ENCODE measurements at regions not wholly inside any gene's neighbourhood (a gene's known extent, or its start where the extent isn't known, plus 50 kb on each side); places are given as distances from the start of the nearest gene placed in this dataset.

DNA sequence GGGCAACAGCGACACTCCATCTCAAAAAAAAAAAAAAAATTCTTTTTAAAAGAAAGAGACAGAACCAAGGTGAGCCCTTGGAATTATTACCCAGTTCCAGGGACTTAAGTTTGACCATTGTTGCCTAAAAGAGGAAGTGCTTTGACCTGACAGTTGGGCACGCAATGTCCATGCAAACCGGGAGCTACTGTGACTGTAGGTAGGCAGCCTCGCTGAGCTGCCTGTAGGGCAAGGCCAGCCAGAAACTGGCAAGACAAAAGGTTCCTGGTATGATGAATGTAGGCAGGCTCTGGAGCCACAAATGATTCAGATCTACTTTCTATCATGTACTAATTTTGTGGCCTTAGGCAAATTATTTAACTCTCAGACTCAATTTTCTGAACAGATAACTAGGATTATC, 334.8 kb upstream of the ZNF462 start:
- no peak overlapping the region for H3K9ac ChIP-seq (ENCODE audit: control insufficient read depth, extremely low read depth, insufficient read depth, low read length)
- H3K79me2 ChIP-seq (ENCODE audit: control insufficient read depth, insufficient read depth, low read length), result no peaks in the 10 kb centered on the region
- no peak overlapping the region for H2AFZ ChIP-seq (ENCODE audit: control insufficient read depth, low read length)
- TF ChIP-seq, protein P1, sequence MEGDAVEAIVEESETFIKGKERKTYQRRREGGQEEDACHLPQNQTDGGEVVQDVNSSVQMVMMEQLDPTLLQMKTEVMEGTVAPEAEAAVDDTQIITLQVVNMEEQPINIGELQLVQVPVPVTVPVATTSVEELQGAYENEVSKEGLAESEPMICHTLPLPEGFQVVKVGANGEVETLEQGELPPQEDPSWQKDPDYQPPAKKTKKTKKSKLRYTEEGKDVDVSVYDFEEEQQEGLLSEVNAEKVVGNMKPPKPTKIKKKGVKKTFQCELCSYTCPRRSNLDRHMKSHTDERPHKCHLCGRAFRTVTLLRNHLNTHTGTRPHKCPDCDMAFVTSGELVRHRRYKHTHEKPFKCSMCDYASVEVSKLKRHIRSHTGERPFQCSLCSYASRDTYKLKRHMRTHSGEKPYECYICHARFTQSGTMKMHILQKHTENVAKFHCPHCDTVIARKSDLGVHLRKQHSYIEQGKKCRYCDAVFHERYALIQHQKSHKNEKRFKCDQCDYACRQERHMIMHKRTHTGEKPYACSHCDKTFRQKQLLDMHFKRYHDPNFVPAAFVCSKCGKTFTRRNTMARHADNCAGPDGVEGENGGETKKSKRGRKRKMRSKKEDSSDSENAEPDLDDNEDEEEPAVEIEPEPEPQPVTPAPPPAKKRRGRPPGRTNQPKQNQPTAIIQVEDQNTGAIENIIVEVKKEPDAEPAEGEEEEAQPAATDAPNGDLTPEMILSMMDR (optimal IDR thresholded peaks at IDR 0.05 in 1 of 3, IDR thresholded peaks at IDR 0.05 in 1 of 3, conservative IDR thresholded peaks at IDR 0.05 in 1 of 3; ENCODE audit: extremely low read depth in 1 of 3, insufficient read depth in 2 of 3, low read length in 3 of 3), result no peak
- TF ChIP-seq EZH2 (IDR thresholded peaks at IDR 0.05; ENCODE audit: low read length), result no peak
- H3K27ac ChIP-seq (ENCODE audit: control insufficient read depth, insufficient read depth, low read length), result no peak overlapping the region
- no peaks in the 10 kb centered on the region for H3K36me3 ChIP-seq (ENCODE audit: control insufficient read depth in 2 of 2, extremely low read depth in 1 of 2, insufficient read depth in 2 of 2, low read length in 2 of 2)
- H3K9me3 ChIP-seq (ENCODE audit: control insufficient read depth, low read depth, low read length), result no peaks in the 10 kb centered on the region
- DNase-seq (ENCODE audit: low read depth, low spot score) (peak; percentile 9), FAIRE-seq (peak; percentile 9)
- no peaks in the 10 kb centered on the region for H3K9me1 ChIP-seq (ENCODE audit: control insufficient read depth, extremely low read depth, insufficient read depth, low read length)
- dilution Hi-C loops (cut with MboI; ENCODE audit: extremely low pct_ligation_motif_present, low sequenced_read_pairs), result no loop called here
- H3K4me1 ChIP-seq (ENCODE audit: control insufficient read depth, extremely low read depth, insufficient read depth, low read length), result no peaks in the 10 kb centered on the region
- no peak overlapping the region for H3K4me3 ChIP-seq (ENCODE audit: control insufficient read depth in 2 of 3, extremely low read depth in 1 of 3, insufficient read depth in 2 of 3, low read depth in 1 of 3, low read length in 3 of 3)
- no peaks in the 10 kb centered on the region for H3K27me3 ChIP-seq (ENCODE audit: control insufficient read depth, extremely low read depth, insufficient read depth, low read length)
- H4K20me1 ChIP-seq (ENCODE audit: control insufficient read depth, extremely low read depth, insufficient read depth, low read length), result no peaks in the 10 kb centered on the region
- H3K4me2 ChIP-seq (ENCODE audit: control insufficient read depth, extremely low read depth, insufficient read depth, low read depth, low read length), result no peak overlapping the region

DNA sequence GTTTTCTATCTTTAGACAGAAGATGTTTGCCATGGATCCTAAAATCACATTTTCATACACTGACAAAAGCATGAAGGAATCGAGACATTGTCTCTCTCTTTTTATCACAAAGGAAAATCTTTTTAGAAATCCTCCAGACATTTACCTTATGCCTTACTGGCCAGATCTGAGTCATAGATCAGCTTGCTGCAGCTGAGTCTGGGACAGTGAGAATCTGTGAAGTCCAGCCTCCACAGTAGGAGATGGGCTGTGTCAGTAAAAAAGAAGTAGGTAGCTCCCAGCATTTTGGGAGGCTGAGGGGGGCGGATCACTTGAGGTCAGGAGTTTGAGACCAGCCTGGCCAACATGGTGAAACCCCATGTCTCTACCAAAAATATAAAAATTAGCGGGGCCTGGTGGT, 333.4 kb upstream of the ZNF462 start:
- TF ChIP-seq, protein P1 (optimal IDR thresholded peaks at IDR 0.05 in 1 of 3, IDR thresholded peaks at IDR 0.05 in 1 of 3, conservative IDR thresholded peaks at IDR 0.05 in 1 of 3; ENCODE audit: extremely low read depth in 1 of 3, insufficient read depth in 2 of 3, low read length in 3 of 3), result no peak
- no peak for TF ChIP-seq EZH2 (IDR thresholded peaks at IDR 0.05; ENCODE audit: low read length)
- no peaks in the 10 kb centered on the region for H3K4me1 ChIP-seq (ENCODE audit: control insufficient read depth, extremely low read depth, insufficient read depth, low read length)
- H3K9me3 ChIP-seq (ENCODE audit: control insufficient read depth, low read depth, low read length), result no peaks in the 10 kb centered on the region
- FAIRE-seq, result no peak
- no peak for DNase-seq (ENCODE audit: low read depth, low spot score)
- no peak overlapping the region for H2AFZ ChIP-seq (ENCODE audit: control insufficient read depth, low read length)
- H3K27me3 ChIP-seq (ENCODE audit: control insufficient read depth, extremely low read depth, insufficient read depth, low read length), result no peaks in the 10 kb centered on the region
- no peaks in the 10 kb centered on the region for H3K36me3 ChIP-seq (ENCODE audit: control insufficient read depth in 2 of 2, extremely low read depth in 1 of 2, insufficient read depth in 2 of 2, low read length in 2 of 2)
- no peak overlapping the region for H3K4me3 ChIP-seq (ENCODE audit: control insufficient read depth in 2 of 3, extremely low read depth in 1 of 3, insufficient read depth in 2 of 3, low read depth in 1 of 3, low read length in 3 of 3)
- H3K9ac ChIP-seq (ENCODE audit: control insufficient read depth, extremely low read depth, insufficient read depth, low read length), result no peak overlapping the region
- no peaks in the 10 kb centered on the region for H3K79me2 ChIP-seq (ENCODE audit: control insufficient read depth, insufficient read depth, low read length)
- no peak overlapping the region for H3K4me2 ChIP-seq (ENCODE audit: control insufficient read depth, extremely low read depth, insufficient read depth, low read depth, low read length)
- H3K9me1 ChIP-seq (ENCODE audit: control insufficient read depth, extremely low read depth, insufficient read depth, low read length), result no peaks in the 10 kb centered on the region
- no peak overlapping the region for H3K27ac ChIP-seq (ENCODE audit: control insufficient read depth, insufficient read depth, low read length)
- H4K20me1 ChIP-seq (ENCODE audit: control insufficient read depth, extremely low read depth, insufficient read depth, low read length), result no peaks in the 10 kb centered on the region
- dilution Hi-C loops (cut with MboI; ENCODE audit: extremely low pct_ligation_motif_present, low sequenced_read_pairs), result no loop called here
